HG02970 (cell line): ENCODE measurements at regions not wholly inside any gene's neighbourhood (a gene's known extent, or its start where the extent isn't known, plus 50 kb on each side); places are given as distances from the start of the nearest gene placed in this dataset.
"Not testable (repeated sequence)": the region's sequence is repeated elsewhere in the genome, so short reads cannot be mapped to it uniquely, and the experiment has no call there.

ENCODE experiments used
- ATAC-seq: cut with Tn5 transposase; IDR thresholded peaks from one replicate; pipeline ENCODE4 v1.9.1; 2021; ENCODE audit warnings: mild to moderate bottlenecking, moderate library complexity, moderate number of reproducible peaks; ENCODE audit not compliant: unreplicated experiment, low FRiP score

DNA sequence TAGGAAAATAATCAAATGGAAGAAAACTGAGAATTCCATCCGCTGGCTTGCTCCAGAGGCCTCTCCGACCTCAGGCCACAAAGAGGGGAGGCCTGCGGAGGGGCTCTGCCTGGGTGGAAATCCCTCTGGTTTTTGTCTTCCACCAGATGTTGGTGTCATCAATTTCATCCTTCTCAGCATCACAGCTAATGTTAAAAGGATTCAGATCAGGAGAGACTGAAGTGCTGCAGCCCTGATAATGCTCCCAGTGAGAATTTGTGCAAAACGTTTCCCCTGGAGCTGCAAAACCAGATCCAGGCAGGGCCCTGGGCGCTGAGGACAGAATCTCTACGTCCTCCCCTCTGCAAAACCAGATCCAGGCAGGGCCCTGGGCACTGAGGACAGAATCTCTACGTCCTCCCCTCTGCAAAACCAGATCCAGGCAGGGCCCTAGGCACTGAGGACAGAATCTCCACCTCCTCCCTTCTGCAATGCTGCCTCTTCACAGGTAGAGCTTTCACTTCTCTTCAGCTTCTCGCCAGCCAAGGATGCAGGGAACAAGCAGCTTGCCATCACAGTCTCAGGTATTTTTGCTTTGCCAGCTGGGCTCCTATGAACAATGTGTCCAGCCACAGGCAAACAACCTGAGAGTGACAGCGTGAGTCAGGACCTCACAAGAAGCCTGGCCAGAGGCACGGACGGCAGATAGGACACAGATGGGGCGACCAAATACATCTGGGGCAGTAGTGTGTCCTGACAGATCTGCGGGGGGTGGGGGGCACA is 81.2 kb downstream of the TMEM18 start:
- no peak for ATAC-seq

DNA sequence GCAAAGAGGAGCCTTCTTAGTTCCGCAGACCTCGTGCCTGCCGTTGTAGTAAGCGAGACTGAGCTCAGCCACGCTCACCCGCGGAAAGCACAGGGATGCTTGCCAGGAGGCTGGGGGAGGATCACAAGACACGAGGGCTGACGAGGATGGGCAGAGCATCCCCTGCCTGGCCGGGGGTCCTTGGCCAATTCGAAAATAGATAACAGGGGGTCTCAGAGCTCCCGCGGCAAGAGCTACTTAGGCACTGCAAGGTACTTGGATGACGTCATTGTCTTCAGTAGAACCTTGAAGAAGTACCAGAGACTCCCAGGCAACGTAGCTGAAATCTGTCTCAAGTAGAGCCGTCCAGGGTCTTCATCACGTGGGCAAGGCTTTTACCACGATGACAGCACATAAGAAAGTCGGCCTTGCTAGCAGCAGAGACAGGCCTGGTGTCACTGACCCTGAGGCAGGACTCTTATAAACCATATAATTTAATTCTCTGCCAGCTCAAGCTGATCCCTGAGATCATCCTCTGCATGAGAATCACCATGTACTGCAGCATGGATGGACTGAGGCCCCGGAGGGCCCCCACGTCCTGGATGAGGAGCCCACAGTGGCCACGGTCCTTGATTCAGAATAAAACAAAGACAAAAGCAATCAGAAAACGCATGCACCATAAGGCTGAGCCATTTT is 81.9 kb downstream of the TMEM18 start:
- no peak for ATAC-seq

DNA sequence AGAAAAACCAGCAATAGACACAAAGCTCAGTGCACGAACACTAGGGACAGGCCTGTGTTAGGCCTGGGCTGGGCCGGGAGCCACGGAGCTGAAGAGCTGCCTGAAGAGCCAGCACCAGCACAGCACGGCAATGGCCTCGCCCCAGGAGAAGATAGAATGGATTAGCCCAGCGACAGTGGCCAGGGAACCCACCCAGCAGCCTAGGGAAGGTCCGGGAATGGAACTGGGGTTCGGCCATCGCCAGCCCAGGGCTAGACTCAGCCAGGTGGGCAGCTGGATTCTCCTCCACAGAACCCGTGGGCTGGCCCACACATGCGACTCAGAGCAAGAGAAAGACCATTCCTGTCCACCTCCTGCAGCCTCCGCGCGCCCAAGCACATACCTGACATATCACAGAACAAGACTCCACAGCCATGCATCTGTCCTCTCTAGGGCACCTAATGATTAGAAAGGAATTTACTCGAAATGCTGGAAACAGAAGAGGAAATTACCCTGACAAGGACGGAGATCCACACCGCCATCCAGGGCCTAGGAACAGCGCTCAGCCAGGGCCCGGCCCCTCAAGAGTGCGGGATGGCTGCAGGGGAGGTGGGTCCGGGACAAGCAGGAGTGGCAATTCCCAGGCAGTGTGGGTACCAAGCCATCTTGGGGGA is 82.8 kb downstream of the TMEM18 start:
- no peak for ATAC-seq

DNA sequence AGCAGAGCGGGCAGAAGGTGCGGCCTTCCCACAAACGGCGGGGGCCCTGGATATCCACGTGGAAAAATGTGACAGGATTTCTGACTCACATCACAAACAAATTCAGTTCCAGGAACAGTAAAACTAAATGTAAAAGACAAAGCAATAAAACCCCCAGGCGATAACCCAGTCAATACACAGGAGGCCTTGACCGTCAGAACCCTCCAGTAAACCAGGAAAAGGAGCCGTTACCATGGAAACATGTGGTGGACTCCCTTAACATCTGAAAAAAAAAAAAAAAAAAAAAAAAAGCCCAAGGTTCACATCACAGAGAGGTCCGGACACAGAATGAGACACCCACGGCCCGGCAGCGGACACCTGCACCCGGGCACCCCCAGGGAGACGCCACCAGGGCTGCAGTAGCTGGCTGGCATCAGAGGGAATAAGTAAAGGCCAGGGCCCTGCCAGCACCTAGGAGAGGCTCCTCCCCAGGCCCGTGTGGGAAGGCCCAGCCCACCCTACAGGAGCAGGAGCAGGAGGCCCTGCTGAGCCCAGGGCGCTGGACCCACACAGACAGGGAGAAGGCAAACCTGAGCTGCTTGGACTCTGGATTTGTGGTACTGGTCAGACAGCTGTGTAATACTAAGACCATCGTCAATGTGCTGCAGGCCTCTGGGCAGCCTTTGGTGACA is 83.7 kb downstream of the TMEM18 start:
- no peak for ATAC-seq

DNA sequence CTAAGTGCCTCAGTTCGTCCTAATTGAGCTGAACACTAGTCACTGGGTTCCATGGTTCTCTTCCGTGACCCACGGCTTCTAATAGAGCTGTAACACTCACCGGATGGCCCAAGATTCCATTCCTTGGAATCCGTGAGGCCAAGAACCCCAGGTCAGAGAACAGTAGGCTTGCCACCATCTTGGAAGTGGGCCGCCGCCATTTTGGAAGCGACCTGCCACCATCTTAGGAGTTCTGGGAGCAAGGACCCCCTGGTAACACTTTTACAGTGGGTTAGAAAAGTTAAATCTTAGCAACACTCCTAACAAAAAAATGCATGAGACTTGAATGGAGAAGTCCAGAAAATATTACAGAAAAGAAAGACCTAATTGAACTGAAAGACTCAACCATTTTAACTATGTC is 84.5 kb downstream of the TMEM18 start:
- ATAC-seq, result no peak

DNA sequence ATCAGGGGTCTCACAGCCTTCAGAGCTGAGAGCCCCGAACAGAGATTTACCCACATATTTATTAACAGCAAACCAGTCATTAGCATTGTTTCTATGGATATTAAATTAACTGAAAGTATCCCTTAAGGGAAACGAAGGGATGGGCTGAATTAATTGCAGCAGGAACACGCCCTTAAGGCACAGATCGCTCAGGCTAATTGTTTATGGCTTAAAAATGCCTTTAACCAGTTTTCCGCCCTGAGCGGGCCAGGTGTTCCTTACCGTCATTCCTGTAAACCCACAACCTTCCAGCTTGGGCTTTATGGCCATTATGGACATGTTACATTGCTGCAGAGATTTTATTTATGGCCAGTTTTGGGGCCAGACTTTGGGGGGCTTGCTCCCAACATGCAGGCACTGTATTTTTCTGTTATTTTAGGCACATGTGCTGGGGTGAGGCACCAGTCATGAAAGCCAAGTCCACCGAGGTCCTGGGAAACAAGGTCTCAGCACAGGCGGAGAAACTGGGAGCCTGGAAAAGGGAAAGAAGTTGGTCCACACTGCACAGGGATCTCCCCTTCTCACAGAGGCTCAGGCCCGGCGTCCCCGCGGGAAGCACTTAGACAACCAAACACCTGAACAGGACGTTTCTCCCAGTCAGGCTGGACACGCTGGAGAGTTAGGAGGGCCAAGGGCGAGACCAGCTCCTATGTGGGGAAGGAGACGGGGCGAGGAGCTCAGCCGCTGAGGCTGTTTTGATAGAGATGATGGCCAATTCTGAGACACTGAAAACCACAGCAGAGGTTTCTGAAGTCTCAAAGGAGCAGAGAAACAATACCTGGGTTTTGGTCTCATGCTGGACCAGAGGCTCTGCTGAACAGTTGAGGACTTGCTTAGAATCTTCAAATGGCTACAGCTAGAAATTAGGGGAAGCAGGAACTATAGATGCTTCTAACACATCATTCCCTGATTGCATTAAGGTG is 86.7 kb downstream of the TMEM18 start:
- ATAC-seq, result no peak

DNA sequence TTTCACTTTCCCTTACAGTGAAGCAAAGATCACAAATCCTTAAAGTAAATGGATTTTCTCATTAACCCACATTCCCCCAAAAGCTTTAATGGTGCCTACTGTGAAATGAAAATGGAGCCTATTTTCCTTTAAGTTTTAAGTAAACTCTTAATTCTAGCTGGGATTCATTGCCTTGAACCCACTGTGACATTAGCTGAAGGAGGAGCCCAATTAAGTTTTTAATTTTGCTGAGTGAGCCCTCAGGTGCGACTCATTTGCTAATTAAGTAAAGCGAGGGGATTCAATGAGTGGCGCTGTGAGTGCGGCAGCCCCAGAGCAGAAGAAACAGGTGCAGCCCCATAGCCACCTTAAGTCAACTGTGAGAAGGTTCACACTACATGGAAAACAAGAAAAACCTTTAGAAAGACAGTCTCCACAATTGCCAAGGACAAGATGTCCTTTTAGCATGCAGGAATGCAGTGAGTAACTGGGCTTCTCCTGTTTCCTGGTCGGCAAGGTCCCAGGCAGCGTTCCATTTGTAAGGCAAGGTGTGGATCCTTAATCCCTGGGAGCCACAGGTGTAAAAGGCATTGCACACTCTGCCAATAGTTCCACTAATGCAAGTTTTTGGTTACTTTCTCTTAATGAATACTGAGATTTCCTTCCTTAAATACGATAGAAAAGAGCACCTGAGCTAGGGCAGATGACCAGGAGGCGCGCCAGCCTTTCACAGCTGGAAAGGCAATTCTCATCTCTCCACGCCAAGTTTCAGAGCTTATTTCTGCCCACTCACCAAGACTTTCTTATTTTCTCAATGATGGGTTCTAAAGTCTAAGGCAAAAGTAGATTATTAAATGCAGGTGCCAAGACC is 87.7 kb downstream of the TMEM18 start:
- no peak for ATAC-seq

DNA sequence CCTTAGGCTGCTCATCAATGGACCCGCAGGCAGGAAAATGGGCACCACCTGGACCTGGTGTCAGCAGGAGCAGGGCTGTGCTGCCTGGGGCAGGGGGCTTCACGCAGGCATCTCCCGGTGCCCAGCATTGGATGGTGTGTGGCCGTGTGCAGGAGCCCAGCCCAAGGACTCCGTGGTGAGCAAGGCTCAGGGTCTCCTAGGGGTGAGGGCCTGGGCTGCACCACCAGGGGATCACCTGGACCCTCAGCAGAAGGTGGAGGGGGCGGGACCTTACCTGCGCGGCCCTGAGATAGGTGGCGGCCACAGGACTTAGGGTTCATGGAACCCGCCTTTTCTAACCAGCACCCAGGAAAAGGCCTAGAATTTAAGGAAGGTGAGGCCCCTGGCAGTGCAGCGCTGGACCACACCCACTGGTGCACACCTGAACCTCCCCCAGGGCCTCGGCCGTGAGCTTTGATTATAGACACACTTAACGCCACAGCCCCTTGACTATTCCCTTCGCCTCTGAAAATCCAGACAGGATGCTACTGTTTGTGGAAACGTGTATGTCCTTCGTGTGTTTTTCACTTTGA is 89.0 kb downstream of the TMEM18 start:
- ATAC-seq, result no peak

DNA sequence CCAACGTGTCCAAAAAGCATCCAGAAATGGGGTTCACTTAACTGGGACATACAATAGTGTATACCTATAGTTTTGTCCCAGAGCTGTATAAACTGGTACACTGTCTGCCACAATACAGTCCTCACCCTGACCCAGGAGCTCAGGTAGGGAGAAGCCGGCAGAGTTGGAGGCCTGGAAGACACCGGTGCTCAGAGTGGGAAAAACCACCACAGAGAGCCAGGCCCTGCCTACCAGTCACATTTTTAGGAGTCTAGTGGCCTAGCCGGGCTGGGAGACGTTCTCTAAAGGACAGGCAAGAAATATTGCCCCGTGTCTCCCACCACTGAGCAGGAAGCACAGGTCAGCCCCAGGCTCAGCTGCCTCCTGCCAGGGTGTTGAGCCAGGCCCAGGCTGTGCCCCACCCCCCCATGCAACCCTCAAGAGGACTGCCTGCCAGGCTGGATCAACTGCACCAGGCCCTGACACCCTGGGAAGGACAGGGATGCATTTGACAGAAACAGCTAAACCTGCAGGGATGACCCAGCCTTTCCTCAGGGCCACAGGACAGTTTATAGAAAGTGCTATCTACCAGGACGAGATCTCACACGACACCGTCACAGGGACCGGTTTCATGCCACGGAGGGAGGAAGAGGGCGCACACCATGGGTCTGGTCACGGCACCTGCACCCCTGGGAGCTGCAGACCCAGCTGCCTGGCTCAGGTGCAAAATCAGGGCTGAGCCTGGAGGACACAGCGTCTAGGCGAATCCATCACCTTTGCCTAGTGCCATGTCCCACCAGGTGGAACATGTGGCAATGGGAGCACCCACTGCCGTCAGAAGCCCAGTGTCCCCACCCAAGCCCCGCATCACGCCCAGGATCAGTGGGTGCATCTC is 89.9 kb downstream of the TMEM18 start:
- no peak for ATAC-seq

DNA sequence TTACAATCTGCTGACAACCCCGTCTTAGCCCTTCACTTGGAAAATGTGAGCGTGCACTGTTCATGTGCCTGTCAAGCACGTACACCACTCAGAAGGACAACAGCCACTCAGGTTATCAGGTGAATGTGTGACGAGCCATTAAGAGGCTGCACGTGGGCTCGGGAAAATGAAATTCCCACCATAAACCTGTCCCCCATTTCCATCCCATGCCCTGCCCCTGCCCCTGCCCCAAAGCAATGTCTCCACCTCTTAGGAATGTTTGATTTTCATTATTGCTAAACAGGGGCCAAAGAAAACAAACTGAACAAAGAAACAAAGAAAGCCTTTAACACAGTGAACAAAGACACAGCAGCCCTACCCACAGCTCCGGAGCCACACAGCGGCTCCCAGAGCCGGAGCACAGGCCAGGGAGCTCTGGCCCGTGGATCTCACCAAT is 90.5 kb downstream of the TMEM18 start:
- ATAC-seq, result no peak

DNA sequence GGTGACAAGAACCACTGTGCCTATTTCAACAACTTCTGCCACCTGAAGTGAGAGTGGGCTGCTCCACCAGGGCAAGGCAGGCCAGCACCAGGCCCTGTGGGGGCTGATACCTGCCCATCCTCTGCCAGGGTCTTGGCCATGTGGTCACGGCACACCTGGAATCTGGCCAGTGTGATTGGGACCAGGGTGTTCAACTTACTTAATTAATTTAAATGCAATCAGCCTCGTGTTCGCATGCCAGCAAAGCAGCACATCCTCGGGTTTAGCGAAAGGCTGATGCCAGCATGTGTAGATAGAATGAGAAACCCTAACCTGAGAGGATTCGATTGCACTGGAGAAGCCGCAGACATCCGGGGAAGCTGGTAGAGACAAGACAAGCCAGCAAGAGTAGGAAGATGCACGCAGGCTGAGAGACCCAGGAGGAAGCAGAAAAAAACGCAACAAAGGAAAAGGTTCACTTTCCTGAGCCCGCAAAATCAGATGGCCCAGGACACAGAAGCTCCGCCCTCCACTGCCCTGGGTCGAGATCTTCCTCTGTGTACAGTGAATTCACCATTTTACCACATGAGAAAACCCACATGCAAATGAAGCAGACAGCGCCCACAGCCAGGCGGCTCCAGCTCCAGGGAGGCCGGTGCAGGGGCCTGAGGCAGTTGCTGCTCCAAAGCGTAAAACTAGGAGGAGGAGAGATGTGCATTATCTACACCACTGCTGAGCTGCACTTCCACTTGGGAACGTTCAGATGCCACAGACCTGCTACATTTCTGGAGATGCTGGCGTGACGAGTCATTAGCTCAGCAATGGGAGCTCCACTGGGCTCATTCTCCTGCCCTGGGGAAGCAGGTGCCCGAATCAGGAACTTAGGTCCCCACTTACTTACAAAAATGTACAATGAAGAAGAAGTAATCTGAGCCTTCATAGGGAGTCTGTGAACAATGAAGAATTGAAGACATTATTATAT is 92.1 kb downstream of the TMEM18 start:
- ATAC-seq, result no peak

DNA sequence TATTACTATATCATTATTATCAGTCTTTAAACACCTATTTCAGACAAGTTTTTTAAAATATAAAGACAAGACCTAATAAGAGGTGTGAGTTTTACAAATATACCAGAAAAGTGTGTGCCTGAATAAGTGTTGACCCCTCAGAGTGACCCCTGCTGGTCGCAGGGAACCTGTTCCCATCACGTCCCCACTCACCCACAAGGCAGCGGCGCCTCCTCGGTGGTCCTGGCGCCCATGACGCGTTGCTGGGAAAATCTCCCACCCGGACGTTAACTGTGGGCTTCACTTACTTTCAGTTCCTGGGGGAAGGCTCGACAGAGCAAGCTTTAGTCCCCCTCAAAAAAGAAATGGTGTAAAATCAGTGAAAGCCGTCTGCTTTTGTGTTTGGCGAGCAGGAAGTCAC is 93.5 kb downstream of the TMEM18 start:
- ATAC-seq, result no peak

DNA sequence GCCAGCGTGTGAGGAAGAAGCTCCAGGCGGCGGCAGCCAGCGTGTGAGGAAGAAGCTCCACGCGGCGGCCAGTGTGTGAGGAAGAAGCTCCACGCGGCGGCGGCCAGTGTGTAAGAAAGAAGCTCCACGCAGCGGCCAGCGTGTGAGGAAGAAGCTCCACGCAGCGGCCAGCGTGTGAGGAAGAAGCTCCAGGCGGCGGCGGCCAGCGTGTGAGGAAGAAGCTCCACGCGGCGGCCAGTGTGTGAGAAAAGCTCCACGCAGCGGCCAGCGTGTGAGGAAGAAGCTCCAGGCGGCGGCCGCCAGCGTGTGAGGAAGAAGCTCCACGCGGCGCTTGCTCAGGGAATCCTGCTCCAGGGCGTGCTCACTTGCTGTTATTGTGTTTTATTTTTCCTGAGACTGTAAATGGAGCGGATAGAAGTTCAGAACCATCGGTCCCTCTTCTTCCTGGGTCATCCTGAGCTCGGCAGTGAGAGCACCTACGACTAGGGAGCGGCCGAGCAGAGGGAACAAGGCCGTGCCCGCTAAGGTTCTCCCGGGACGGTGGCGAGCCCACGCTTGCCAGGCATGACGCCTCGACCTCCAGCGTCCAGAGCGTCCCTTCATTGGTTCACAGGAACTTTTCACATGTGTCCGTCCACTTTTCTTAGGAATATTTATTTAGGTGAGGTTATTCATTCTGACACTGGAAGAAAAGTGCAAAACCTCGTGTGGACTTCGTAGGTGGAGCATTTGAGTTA is 94.2 kb downstream of the TMEM18 start:
- no peak for ATAC-seq

DNA sequence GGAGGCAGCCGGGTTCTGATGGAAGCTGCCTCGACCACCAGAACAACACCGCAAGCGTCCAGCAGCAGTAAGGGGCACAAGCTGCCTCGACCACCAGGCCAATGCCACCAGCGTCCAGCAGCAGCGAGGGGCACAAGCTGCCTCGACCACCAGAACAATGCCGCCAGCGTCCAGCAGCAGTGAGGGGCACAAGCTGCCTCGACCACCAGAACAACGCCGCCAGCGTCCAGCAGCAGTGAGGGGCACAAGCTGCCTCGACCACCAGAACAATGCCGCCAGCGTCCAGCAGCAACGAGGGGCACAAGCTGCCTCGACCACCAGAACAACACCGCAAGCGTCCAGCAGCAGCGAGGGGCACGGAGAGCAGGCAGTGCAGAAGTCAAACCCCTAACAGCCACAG is 94.9 kb downstream of the TMEM18 start:
- ATAC-seq, result not testable (repeated sequence)

DNA sequence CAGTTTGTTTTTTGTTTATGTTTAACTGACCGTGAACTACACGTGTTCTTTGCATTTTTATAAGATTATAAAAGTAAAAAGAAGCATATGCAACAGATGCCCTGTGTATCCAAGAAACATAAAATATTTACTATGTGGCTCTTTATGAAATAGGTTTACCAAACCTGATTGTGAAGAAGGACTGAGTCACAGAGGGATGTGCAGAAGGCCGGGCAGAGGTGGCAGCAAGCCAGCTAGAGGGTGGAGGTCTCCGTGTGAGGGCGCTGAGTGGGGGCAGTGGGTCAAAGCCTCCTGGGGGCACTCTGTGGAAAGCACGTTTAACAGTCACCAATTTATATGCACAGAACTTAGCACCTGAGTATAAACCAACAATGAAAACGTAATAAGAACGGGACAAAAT is 97.2 kb downstream of the TMEM18 start:
- no peak for ATAC-seq

DNA sequence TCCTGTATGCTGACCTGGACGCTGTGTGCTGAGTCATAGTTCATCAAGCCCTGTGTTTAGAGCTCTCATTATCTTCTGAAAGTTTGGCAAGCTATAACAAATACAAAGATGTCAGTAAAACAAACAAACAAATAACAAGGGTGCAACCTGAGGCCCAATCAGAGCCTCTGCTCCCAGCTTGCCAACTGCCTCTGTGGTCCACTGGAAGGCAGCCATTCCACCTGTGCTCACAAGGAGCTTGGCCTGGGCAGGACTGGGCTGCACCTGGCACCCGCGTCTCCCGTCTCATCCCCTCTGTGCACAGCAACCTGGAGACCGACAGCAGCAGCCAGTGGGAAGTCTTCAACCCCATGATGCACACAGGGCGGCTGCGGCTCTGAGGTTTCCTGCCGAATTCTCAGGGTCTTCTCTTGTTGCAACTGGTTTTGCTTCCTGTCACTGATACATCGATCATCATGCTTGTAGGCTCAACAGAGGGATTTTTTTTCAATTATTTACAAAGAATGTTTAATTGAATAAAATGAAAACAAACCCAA is 97.8 kb downstream of the TMEM18 start:
- no peak for ATAC-seq
